HG02759 (cell line): ENCODE measurements at regions not wholly inside any gene's neighbourhood (a gene's known extent, or its start where the extent isn't known, plus 50 kb on each side); places are given as distances from the start of the nearest gene placed in this dataset.

Experiments
- ATAC-seq: cut with Tn5 transposase; IDR thresholded peaks from one replicate; pipeline ENCODE4 v1.9.1; 2021; ENCODE audit warnings: mild to moderate bottlenecking, moderate library complexity; ENCODE audit not compliant: unreplicated experiment

GRCh38 chr2:105652014-105652796 is 92.5 kb upstream of the NCK2 start:
- ATAC-seq, result no peak

GRCh38 chr2:105649534-105649933 is 95.2 kb upstream of the NCK2 start:
- ATAC-seq, result no peak

GRCh38 chr2:105647731-105648130 is 97.0 kb upstream of the NCK2 start:
- no peak for ATAC-seq

GRCh38 chr2:105646774-105647076 is 98.0 kb upstream of the NCK2 start:
- no peak for ATAC-seq

- no peak for ATAC-seq
Measured at GRCh38 chr2:105645938-105646773, 98.6 kb upstream of the NCK2 start.

- no peak for ATAC-seq
Measured at GRCh38 chr2:105645031-105645937, 99.4 kb upstream of the NCK2 start.

- no peak for ATAC-seq
Measured at GRCh38 chr2:105644174-105644980, 100.3 kb upstream of the NCK2 start.

GRCh38 chr2:105643405-105644173 is 101.1 kb upstream of the NCK2 start:
- no peak for ATAC-seq

GRCh38 chr2:105641389-105641811 is 103.3 kb upstream of the NCK2 start:
- ATAC-seq, result no peak

GRCh38 chr2:105640246-105640645 is 104.5 kb upstream of the NCK2 start:
- ATAC-seq, result no peak

GRCh38 chr2:105636109-105636740 is 108.5 kb upstream of the NCK2 start:
- no peak for ATAC-seq

GRCh38 chr2:105635564-105635963 is 109.1 kb upstream of the NCK2 start:
- ATAC-seq, result no peak

GRCh38 chr2:105634198-105634597 is 110.5 kb upstream of the NCK2 start:
- no peak for ATAC-seq

GRCh38 chr2:105631922-105632321 is 112.8 kb upstream of the NCK2 start:
- ATAC-seq, result no peak

- ATAC-seq, result no peak
Measured at GRCh38 chr2:105631011-105631410, 113.7 kb upstream of the NCK2 start.

- no peak for ATAC-seq
Measured at GRCh38 chr2:105629634-105630033, 115.1 kb upstream of the NCK2 start.

GRCh38 chr2:105627534-105627933 is 117.2 kb upstream of the NCK2 start:
- no peak for ATAC-seq

- ATAC-seq, result no peak
Measured at GRCh38 chr2:105626966-105627340, 117.8 kb upstream of the NCK2 start.
